Stimulated activated CD8-positive, alpha-beta memory T cell treated with anti-CD3 and anti-CD28 coated beads, Interleukin-4, amount 100 ng/mL, for 48 hours (primary cell): ENCODE measurements at regions not wholly inside any gene's neighbourhood (a gene's known extent, or its start where the extent isn't known, plus 50 kb on each side); places are given as distances from the start of the nearest gene placed in this dataset.
"Not testable (repeated sequence)": the region's sequence is repeated elsewhere in the genome, so short reads cannot be mapped to it uniquely, and the experiment has no call there.

Experiments
- DNase-seq: peaks from one replicate; pipeline ENCODE4 v3.0.0-alpha.2; 2020

GRCh38 chr22:49522582-49523373, 304.9 kb downstream of the BRD1 start:
- DNase-seq, result no peak

- DNase-seq, result no peak
Observed at GRCh38 chr22:49521787-49522224, 305.9 kb downstream of the BRD1 start.

GRCh38 chr22:49519117-49519737, 308.4 kb downstream of the BRD1 start:
- no peak for DNase-seq

- no peak for DNase-seq
Observed at GRCh38 chr22:49518436-49518970, 309.2 kb downstream of the BRD1 start.

DNA sequence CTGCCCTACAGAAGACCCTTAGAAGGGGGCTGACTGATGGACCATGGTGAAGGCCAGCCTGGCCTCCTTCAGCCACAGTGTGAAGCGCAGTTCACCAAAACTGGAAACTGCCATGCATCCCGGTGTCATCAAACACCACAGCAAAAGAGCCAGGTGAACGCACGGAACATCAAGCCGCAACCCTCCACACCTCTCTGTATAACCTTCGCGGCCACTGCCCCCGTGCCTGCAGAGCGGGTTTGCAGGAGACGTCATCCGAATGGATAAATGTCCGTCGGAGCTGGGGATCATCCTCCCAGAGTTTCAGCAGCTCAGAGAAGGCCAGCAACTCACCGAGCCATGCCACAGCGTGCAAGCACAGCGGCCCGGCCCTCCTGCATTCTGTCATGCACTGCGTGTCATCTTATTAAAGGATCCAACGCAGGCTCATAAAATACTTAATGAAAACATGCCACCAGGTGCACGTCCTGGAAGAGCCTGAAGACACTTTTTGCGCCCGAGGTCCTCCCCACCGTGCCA, 309.9 kb downstream of the BRD1 start:
- no peak for DNase-seq

DNA sequence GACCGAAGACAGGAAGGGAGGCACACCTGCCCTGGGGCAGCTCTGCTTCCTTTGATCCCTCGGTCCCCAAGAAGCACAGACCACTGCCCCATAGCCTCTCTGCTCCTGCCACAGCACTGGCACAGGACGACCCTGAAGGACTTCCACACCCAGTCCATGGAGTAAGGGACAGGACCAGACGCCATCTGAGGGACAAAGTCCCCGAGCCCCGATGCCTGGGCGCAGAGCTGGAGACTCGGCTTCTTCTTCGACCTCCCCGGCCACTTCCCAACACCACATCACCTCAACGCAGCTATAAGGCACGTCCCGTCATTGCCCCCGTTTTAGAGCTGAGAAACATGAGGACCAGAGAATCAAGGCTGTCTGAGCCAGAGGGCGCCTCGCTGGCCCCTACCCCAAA, 310.5 kb downstream of the BRD1 start:
- DNase-seq, result no peak

GRCh38 chr22:49515475-49515874, 312.2 kb downstream of the BRD1 start:
- DNase-seq, result no peak

DNA sequence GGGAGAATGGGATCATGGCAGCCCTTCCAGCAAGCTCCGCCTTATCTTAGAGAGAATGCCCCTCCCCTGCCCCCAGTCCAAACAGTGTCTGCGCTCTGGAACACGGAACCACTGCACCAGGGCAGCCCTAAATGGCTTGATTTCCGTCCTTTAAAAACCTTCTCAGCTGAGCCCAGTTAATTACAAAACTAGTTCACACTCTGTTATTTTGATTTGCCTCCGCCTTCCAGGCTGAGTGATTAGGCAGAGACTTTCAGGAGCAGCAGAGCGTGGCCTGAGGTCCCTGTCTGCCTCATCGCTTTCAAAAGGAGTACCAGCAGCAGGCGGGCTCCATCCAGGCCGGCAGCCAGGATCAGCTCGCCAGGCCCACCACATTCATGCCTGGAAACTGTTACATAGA, 313.0 kb downstream of the BRD1 start:
- no peak for DNase-seq

- no peak for DNase-seq
Observed at GRCh38 chr22:49514211-49514610, 313.5 kb downstream of the BRD1 start.

- no peak for DNase-seq
Observed at GRCh38 chr22:49513358-49513851, 314.3 kb downstream of the BRD1 start.

DNA sequence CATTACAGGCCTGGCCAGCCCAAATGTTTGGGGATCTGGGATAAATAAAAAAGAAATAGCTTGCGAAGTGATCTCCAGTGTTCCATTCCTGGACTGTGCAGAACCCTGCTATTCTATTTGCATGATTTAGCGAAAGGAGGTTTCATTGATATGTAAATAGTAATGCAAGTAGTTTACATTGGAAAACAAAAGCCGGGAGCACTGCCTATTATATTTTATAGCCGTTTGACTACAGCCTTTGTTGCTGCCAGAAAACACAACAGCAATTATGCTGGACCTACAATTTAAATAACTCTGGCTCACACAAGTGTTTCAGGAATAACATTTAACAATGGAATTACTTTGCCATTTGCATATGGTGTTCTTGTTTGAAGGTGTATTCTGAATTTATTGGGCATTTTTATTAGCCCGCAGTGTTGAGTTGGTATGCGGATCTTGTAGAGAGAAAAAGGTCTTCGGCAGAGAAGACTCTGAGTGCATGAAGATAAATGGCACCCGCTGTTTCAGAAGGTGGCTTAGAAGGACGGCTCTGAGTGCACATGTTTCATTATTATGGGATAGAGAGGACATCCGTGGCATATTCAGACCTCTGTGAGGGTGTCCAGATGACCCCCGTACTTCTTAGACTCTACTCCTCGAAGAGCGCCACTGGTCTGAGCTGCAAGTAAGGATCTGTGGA, 315.0 kb downstream of the BRD1 start:
- no peak for DNase-seq

DNA sequence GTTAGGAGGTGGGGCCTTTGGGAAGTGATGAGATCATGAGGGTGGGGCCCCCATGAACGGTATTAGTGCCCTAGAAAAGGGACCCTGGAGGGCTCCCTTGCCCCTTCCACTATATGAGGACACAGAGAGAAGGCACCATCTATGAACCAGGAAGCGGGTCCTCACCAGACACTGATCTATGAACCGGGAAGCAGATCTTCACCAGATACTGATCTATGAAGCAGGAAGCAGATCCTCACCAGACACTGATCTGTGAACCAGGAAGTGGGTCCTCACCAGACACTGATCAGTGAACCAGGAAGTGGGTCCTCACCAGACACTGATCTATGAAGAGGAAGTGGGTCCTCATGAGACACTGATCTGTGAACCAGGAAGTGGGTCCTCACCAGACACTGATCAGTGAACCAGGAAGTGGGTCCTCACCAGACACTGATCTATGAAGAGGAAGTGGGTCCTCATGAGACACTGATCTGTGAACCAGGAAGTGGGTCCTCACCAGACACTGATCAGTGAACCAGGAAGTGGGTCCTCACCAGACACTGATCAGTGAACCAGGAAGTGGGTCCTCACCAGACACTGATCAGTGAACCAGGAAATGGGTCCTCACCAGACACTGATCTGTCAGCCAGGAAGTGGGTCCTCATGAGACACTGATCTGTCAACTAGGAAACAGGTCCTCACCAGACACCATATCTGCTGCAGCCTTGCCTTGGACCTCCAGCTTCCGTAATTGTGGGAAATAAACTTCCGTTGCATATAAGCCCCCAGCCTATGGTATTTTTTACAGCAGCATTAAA, 316.1 kb downstream of the BRD1 start:
- not testable (repeated sequence) for DNase-seq

DNA sequence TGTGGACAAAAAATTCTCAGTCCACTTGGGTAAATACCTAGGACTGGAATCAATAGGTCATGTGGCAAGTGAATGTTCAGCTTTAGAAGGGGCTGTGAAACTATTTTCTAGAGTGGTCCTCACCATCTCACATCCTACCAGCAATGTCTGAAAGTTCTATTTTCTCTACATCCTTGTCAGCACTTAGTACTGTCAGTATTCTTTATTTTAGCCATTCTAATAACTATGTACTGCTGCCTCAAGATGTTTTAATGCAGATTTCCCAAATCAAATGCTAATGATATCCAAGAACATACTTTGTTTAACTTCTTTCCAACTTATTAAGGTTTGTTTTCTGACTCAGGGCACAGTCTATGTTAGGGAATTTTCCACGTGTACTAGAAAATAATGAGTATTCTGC, 317.0 kb downstream of the BRD1 start:
- DNase-seq, result no peak

GRCh38 chr22:49509016-49509415, 318.7 kb downstream of the BRD1 start:
- no peak for DNase-seq

- no peak for DNase-seq
Observed at GRCh38 chr22:49508561-49508960, 319.1 kb downstream of the BRD1 start.

DNA sequence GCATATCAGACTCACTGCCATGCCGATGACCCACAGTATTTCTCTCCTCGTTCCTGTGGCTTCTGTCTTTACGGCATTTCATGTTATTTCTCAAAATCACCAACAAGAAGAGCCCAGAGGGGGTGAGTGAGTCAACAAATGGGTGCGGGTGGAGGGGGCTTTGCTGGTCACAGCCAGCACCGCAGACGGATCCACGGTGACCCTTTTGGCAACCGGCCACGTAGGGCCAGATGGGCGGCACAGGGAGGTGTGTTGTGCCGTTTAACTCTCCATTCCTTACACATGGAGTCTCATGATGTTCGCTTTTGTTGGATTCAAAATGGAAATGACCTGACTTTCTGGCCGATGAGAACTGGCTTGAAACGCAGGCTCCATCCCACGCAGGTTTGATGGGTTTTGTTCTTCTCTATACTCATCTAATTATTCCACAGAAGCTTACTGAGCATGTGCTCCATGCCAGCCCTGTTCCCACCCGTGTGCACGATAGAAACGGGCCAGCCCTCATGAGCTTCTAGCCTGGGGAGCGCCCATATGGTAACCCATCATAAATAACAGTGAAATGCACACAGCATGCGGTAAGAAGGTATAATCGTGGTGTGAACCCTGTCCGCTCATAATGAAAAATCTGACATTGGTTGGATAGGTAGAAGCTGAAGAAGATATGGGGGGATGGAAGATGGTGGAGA, 319.9 kb downstream of the BRD1 start:
- no peak for DNase-seq

GRCh38 chr22:49506010-49506400, 321.7 kb downstream of the BRD1 start:
- no peak for DNase-seq

DNA sequence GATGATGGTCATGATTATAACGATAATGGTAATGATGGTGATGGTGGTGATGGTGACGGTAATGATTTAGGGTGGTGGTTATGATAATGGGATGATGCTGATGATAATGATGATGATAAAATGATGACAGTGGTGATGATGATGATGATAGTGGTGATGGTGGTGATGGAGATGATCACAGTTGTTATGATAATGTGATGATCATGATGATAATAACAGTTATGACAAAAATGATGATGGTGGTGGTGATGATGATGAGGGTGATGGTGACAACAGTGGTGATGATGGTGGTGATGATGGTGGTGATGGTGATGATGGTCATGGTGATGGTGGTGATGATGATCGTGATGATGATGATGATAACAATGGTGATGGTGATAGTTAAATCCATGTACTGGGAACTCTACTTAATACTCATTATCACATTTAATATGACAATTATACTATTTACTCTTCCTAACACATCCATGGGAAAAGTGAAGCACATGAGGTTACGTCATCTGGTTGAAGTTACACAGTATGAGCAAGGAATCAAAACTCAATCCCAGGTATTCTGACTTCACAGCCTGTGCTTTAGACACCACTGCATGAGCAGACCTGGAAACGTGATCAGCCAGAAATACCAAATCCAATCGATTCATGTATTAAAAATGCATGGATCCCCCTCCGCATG, 322.2 kb downstream of the BRD1 start:
- no peak for DNase-seq

DNA sequence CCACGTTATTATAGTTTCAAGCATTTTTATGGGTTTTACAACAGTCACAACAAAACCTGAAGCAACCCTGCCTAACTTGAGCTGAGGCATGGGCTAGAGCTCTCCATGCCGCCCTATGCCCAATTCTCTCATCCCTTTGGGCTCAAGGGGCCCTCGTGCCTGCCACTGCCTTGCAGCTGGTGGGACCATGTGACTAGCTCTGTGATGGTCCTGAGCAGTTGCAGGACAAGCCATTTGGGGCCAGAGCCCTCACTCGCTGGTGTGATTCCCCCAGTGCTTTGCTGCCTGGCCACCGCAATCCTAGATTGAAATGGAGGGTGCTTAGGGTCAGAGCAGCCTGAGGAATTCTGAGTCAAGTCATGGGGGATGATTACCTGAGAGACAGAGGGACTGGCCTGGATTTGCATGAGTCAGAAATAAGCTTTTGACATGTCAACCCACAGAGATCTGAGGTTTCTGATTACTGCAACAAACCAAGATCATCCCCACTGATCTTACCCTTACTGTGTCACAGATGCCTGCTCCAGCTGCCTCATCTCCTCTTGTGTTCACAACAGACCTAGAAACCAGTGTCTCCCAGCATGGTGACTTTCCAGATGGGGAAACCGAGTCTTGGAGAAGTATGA, 323.7 kb downstream of the BRD1 start:
- DNase-seq, result no peak

DNA sequence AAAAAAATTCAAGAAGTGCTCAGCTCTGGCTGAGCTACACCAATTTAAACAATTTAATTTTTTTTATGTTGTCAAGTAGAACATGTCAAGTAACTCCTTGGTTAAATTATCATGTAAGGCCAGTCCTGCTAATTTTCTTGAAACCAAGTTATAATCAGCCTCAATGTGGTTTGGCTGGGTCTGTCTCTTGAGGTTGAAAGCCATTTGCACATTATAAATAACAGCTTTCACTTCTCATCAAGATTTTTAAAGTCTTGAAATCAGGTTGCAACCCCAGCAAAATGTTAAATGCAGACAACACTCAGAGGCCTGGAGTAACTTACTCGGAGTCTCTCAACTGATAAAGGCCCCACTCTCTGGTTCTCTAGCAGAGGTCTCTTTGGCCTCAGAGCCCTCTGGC, 324.4 kb downstream of the BRD1 start:
- no peak for DNase-seq
